GM12891 (cell line): ENCODE measurements at regions not wholly inside any gene's neighbourhood (a gene's known extent, or its start where the extent isn't known, plus 50 kb on each side); places are given as distances from the start of the nearest gene placed in this dataset.

Source experiments
- POLR2A ChIP-seq: IDR thresholded peaks from 2 replicates; pipeline ENCODE4 v1.6.1; 2011; ENCODE audit warnings: low read depth, low read length, control low read depth
- POLR2AphosphoS5 ChIP-seq: IDR thresholded peaks from 2 replicates; pipeline ENCODE4 v1.6.1; 2011; ENCODE audit warnings: low read depth, low read length, control low read depth
- TAF1 ChIP-seq: IDR thresholded peaks from 2 replicates; pipeline ENCODE4 v1.6.1; 2011; ENCODE audit warnings: low read depth, low read length, control low read depth

GRCh38 chr9:26231391-26231790, 553.1 kb upstream of the TUSC1 start:
- TF ChIP-seq POLR2A: no peak
- TF ChIP-seq POLR2AphosphoS5: no peak
- no peak for TF ChIP-seq TAF1
